Upper lobe of left lung (tissue), 4 donors: ENCODE measurements at regions not wholly inside any gene's neighbourhood (a gene's known extent, or its start where the extent isn't known, plus 50 kb on each side); places are given as distances from the start of the nearest gene placed in this dataset.

ENCODE experiments used
- EP300 ChIP-seq, 4 donors: sonication (generic); formaldehyde crosslinking; IDR thresholded peaks; one replicate each; pipeline ENCODE4 v1.5.1; 2017; ENCODE audit warnings: antibody characterized with exemption in 4 of 4, control low read depth in 2 of 4
- POLR2A ChIP-seq, 4 donors: fragments of 450-650 bp; IDR thresholded peaks; one replicate each; pipeline ENCODE4 v1.5.1; 2016 to 2017; ENCODE audit warnings: antibody characterized with exemption in 4 of 4, mild to moderate bottlenecking in 2 of 4
- POLR2AphosphoS5 ChIP-seq, 2 donors: sonication (generic); formaldehyde crosslinking; IDR thresholded peaks; one replicate each; pipeline ENCODE4 v1.5.1; 2017; ENCODE audit warnings: antibody characterized with exemption in 2 of 2
- TF ChIP-seq, protein P1 (sequence below), 6 experiments: fragments of 450-650 bp in 4 of 6; fragments of 200-600 bp in 2 of 6; sonication (generic) in 2 of 6; IDR thresholded peaks; one replicate each; pipeline ENCODE4 v1.5.1; 2016 to 2019; ENCODE audit warnings: antibody characterized with exemption in 6 of 6

GRCh38 chr6:51479296-51479695 lies 608.1 kb downstream of the PKHD1 start:
- TF ChIP-seq, protein P1, sequence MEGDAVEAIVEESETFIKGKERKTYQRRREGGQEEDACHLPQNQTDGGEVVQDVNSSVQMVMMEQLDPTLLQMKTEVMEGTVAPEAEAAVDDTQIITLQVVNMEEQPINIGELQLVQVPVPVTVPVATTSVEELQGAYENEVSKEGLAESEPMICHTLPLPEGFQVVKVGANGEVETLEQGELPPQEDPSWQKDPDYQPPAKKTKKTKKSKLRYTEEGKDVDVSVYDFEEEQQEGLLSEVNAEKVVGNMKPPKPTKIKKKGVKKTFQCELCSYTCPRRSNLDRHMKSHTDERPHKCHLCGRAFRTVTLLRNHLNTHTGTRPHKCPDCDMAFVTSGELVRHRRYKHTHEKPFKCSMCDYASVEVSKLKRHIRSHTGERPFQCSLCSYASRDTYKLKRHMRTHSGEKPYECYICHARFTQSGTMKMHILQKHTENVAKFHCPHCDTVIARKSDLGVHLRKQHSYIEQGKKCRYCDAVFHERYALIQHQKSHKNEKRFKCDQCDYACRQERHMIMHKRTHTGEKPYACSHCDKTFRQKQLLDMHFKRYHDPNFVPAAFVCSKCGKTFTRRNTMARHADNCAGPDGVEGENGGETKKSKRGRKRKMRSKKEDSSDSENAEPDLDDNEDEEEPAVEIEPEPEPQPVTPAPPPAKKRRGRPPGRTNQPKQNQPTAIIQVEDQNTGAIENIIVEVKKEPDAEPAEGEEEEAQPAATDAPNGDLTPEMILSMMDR (IDR thresholded peaks at IDR 0.05) = no peak
- TF ChIP-seq POLR2A (IDR thresholded peaks at IDR 0.05) = no peak
- TF ChIP-seq EP300 (IDR thresholded peaks at IDR 0.05) = no peak
- TF ChIP-seq POLR2AphosphoS5 (IDR thresholded peaks at IDR 0.05) = no peak
